Bronchial epithelial cell (primary cell): ENCODE measurements at regions not wholly inside any gene's neighbourhood (a gene's known extent, or its start where the extent isn't known, plus 50 kb on each side); places are given as distances from the start of the nearest gene placed in this dataset.
"Not testable (repeated sequence)": the region's sequence is repeated elsewhere in the genome, so short reads cannot be mapped to it uniquely, and the experiment has no call there.

ENCODE experiments used
- DNase-seq: peaks from one replicate; pipeline ENCODE4 v3.0.0-alpha.2; 2010; ENCODE audit warnings: low read depth
- FAIRE-seq: peaks from 2 replicates; lab custom pipeline; 2011; peaks lifted over from hg19 to GRCh38; lab: Jason Lieb, UNC
- H3K27me3 ChIP-seq: 2 replicates; pipeline ENCODE4 v1.5.1; 2011; ENCODE audit warnings: low read length; ENCODE audit not compliant: control insufficient read depth, insufficient read depth
- H3K36me3 ChIP-seq: 2 replicates; pipeline ENCODE4 v1.5.1; 2011; ENCODE audit warnings: low read length; ENCODE audit not compliant: control insufficient read depth, insufficient read depth
- H3K4me3 ChIP-seq: 2 replicates; pipeline ENCODE4 v1.5.1; 2011; ENCODE audit warnings: mild to moderate bottlenecking, low read depth, low read length, control low read depth
- TF ChIP-seq, protein P1 (sequence below): IDR thresholded peaks from 2 replicates; pipeline ENCODE4 v1.5.1; 2011; ENCODE audit warnings: mild to moderate bottlenecking, moderate library complexity, low read length, control low read depth, inconsistent platforms; ENCODE audit not compliant: insufficient read depth, severe bottlenecking

DNA sequence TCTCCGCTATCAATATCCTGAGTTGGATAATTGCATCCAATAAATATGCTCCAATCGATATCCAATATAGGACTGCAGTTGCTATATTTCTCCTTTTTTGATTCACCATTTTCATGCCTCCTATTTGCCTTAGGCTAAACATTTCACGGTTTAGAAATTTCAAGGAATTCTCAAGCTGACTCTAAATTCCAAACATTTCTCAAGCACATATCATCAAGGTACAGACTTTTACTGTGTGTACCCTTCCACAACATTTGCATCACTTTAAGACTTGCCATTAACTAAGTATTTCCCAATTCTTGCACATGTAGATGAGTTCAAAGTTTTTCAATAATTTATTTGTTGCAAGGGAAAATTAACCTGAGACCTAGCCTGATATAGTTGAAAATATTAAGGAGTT, 795.2 kb upstream of the TMPRSS15 start:
- Histone ChIP-seq H3K36me3 (no peaks in the 10 kb centered on the region), H3K4me3 (no peak overlapping the region), H3K27me3 (no peaks in the 10 kb centered on the region)
- TF ChIP-seq, protein P1, sequence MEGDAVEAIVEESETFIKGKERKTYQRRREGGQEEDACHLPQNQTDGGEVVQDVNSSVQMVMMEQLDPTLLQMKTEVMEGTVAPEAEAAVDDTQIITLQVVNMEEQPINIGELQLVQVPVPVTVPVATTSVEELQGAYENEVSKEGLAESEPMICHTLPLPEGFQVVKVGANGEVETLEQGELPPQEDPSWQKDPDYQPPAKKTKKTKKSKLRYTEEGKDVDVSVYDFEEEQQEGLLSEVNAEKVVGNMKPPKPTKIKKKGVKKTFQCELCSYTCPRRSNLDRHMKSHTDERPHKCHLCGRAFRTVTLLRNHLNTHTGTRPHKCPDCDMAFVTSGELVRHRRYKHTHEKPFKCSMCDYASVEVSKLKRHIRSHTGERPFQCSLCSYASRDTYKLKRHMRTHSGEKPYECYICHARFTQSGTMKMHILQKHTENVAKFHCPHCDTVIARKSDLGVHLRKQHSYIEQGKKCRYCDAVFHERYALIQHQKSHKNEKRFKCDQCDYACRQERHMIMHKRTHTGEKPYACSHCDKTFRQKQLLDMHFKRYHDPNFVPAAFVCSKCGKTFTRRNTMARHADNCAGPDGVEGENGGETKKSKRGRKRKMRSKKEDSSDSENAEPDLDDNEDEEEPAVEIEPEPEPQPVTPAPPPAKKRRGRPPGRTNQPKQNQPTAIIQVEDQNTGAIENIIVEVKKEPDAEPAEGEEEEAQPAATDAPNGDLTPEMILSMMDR: no peak
- DNase-seq: no peak
- no peak for FAIRE-seq

DNA sequence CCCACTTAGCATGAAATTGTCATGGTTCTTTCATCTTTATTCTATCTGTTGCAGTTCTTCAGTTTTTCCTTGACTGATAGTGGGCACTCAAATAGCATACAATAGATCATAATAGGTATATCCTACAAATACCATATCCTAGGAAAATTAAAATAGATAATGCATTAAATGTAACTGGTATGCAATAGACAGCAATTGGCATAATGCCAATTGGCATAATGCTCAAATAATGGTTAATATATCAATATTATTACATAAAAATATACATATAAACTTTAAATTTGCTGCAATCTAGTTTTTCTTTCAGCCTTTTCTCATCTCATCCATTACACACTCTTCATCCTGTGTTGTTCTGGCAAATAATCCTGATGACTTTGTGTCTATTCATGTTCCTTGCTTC, 814.6 kb upstream of the TMPRSS15 start:
- TF ChIP-seq, protein P1: no peak
- Histone ChIP-seq H3K4me3 (no peak overlapping the region), H3K27me3 (no peaks in the 10 kb centered on the region), H3K36me3 (no peaks in the 10 kb centered on the region)
- DNase-seq: no peak
- no peak for FAIRE-seq

GRCh38 chr21:19224090-19224489, 820.5 kb upstream of the TMPRSS15 start:
- Histone ChIP-seq H3K4me3 (no peak overlapping the region), H3K27me3 (no peaks in the 10 kb centered on the region), H3K36me3 (no peaks in the 10 kb centered on the region)
- DNase-seq (no peak), FAIRE-seq (no peak)
- TF ChIP-seq, protein P1: no peak

DNA sequence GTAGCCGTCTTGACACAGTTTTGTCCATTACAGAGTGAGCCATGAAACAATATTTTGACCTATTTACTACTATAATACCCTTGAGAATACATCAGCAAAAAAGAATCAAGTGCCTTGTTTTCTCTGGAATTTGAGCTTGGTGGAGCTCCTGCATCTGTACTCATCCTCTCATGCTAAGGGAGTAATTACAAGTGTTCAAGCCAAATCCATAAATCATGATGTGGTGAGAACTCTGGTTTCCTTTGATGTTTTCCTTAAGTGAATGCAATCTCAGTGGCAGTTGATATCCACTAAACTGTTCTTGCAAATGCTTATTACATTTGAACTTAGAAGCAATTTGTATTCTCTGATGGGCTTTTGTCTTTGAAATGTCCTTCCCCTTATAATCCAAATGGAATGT, 824.6 kb upstream of the TMPRSS15 start:
- H3K4me3 ChIP-seq: no peak overlapping the region
- no peak for DNase-seq
- no peak for FAIRE-seq
- H3K36me3 ChIP-seq: no peaks in the 10 kb centered on the region
- TF ChIP-seq, protein P1: no peak
- no peaks in the 10 kb centered on the region for H3K27me3 ChIP-seq

DNA sequence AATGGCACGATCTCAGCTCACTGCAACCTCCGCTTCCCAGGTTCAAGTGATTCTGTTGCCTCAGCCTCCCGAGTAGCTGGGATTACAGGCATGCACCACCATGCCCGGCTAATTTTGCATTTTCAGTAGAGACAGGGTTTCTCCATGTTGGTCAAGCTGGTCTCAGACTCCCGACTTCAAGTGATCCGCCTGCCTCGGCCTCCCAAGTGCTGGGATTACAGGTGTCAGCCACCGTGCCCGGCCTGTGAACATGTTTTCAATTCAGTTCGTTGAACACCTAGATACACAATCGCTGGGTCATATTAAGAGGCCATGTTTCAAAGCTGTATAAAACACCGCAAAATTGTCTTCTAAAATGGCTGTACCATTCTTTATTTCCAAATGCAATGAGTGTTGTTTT, 830.3 kb upstream of the TMPRSS15 start:
- not testable (repeated sequence) for H3K36me3 ChIP-seq, FAIRE-seq, H3K4me3 ChIP-seq, DNase-seq, H3K27me3 ChIP-seq

GRCh38 chr21:19236209-19236608, 832.6 kb upstream of the TMPRSS15 start:
- DNase-seq (no peak), FAIRE-seq (no peak)
- Histone ChIP-seq H3K27me3 (no peaks in the 10 kb centered on the region), H3K4me3 (no peak overlapping the region), H3K36me3 (no peaks in the 10 kb centered on the region)
- TF ChIP-seq, protein P1: no peak
